ENCODE measurements at regions not wholly inside any gene's neighbourhood (a gene's known extent, or its start where the extent isn't known, plus 50 kb on each side); places are given as distances from the start of the nearest gene placed in this dataset.

GRCh38 chr21:41626021-41626420 is 118.1 kb upstream of the TMPRSS2 start:
- Histone ChIP-seq H3K36me3 (ENCODE audit: control insufficient read depth, low read length) (no peaks in the 10 kb centered on the region), H3K27ac (ENCODE audit: low read depth, low read length) (no peak overlapping the region), H3K4me3 (ENCODE audit: low read length) (no peak overlapping the region), H3K9me2 (replicated peaks; ENCODE audit: control insufficient read depth, low read length) (no peaks in the 10 kb centered on the region), H3K27me3 (ENCODE audit: control insufficient read depth, low read length) (no peaks in the 10 kb centered on the region), H3K9me3 (ENCODE audit: control insufficient read depth, insufficient read depth, low read length) (no peaks in the 10 kb centered on the region), H3F3A (ENCODE audit: control insufficient read depth, insufficient read depth) (no peaks in the 10 kb centered on the region), H3K4me2 (ENCODE audit: low read length) (no peak overlapping the region), H3K79me2 (ENCODE audit: control insufficient read depth, low read length) (no peaks in the 10 kb centered on the region), H4K20me1 (ENCODE audit: control insufficient read depth, insufficient read depth, low read depth, low read length) (no peaks in the 10 kb centered on the region), H3K4me1 (ENCODE audit: control insufficient read depth, low read length) (no peaks in the 10 kb centered on the region)
- TF ChIP-seq EZH2phosphoT487 (IDR thresholded peaks at IDR 0.05; ENCODE audit: borderline replicate concordance, low read length) (no peak), CTCF (IDR thresholded peaks at IDR 0.05; ENCODE audit: low read depth, low read length, poor library complexity, severe bottlenecking) (no peak)

GRCh38 chr21:41625428-41625827 is 117.5 kb upstream of the TMPRSS2 start:
- H3K36me3 ChIP-seq (ENCODE audit: control insufficient read depth, low read length): no peaks in the 10 kb centered on the region
- no peak overlapping the region for H3K27ac ChIP-seq (ENCODE audit: low read depth, low read length)
- no peaks in the 10 kb centered on the region for H4K20me1 ChIP-seq (ENCODE audit: control insufficient read depth, insufficient read depth, low read depth, low read length)
- no peaks in the 10 kb centered on the region for H3K9me3 ChIP-seq (ENCODE audit: control insufficient read depth, insufficient read depth, low read length)
- no peaks in the 10 kb centered on the region for H3K27me3 ChIP-seq (ENCODE audit: control insufficient read depth, low read length)
- H3F3A ChIP-seq (ENCODE audit: control insufficient read depth, insufficient read depth): no peaks in the 10 kb centered on the region
- H3K4me1 ChIP-seq (ENCODE audit: control insufficient read depth, low read length): no peaks in the 10 kb centered on the region
- no peaks in the 10 kb centered on the region for H3K9me2 ChIP-seq (replicated peaks; ENCODE audit: control insufficient read depth, low read length)
- H3K79me2 ChIP-seq (ENCODE audit: control insufficient read depth, low read length): no peaks in the 10 kb centered on the region
- H3K4me3 ChIP-seq (ENCODE audit: low read length): no peak overlapping the region
- no peak overlapping the region for H3K4me2 ChIP-seq (ENCODE audit: low read length)
- TF ChIP-seq CTCF (IDR thresholded peaks at IDR 0.05; ENCODE audit: low read depth, low read length, poor library complexity, severe bottlenecking) (no peak), EZH2phosphoT487 (IDR thresholded peaks at IDR 0.05; ENCODE audit: borderline replicate concordance, low read length) (no peak)

- no peak overlapping the region for H3K4me2 ChIP-seq (ENCODE audit: low read length)
- H3K4me3 ChIP-seq (ENCODE audit: low read length): no peak overlapping the region
- no peak overlapping the region for H3K27ac ChIP-seq (ENCODE audit: low read depth, low read length)
- no peaks in the 10 kb centered on the region for H3K9me3 ChIP-seq (ENCODE audit: control insufficient read depth, insufficient read depth, low read length)
- no peaks in the 10 kb centered on the region for H3K79me2 ChIP-seq (ENCODE audit: control insufficient read depth, low read length)
- H3K9me2 ChIP-seq (replicated peaks; ENCODE audit: control insufficient read depth, low read length): no peaks in the 10 kb centered on the region
- TF ChIP-seq EZH2phosphoT487 (IDR thresholded peaks at IDR 0.05; ENCODE audit: borderline replicate concordance, low read length) (no peak), CTCF (IDR thresholded peaks at IDR 0.05; ENCODE audit: low read depth, low read length, poor library complexity, severe bottlenecking) (no peak)
- no peaks in the 10 kb centered on the region for H3K4me1 ChIP-seq (ENCODE audit: control insufficient read depth, low read length)
- H3K27me3 ChIP-seq (ENCODE audit: control insufficient read depth, low read length): no peaks in the 10 kb centered on the region
- no peaks in the 10 kb centered on the region for H4K20me1 ChIP-seq (ENCODE audit: control insufficient read depth, insufficient read depth, low read depth, low read length)
- no peaks in the 10 kb centered on the region for H3F3A ChIP-seq (ENCODE audit: control insufficient read depth, insufficient read depth)
- H3K36me3 ChIP-seq (ENCODE audit: control insufficient read depth, low read length): no peaks in the 10 kb centered on the region
These were observed 116.8 kb upstream of the TMPRSS2 start for GRCh38 chr21:41624674-41625310.
